HG03342 (cell line): ENCODE measurements at regions not wholly inside any gene's neighbourhood (a gene's known extent, or its start where the extent isn't known, plus 50 kb on each side); places are given as distances from the start of the nearest gene placed in this dataset.
A peak's percentile ranks its signal among the peaks of the same experiment; 100 is the strongest.

Experiments
- ATAC-seq: cut with Tn5 transposase; IDR thresholded peaks from one replicate; pipeline ENCODE4 v1.9.1; 2021; ENCODE audit warnings: mild to moderate bottlenecking, moderate library complexity; ENCODE audit not compliant: unreplicated experiment

- ATAC-seq: no peak
These were observed 425.2 kb upstream of the RASGEF1B start for GRCh38 chr4:81896936-81897335.

- no peak for ATAC-seq
These were observed 419.6 kb upstream of the RASGEF1B start for GRCh38 chr4:81891005-81891996.

GRCh38 chr4:81884986-81885385, 413.3 kb upstream of the RASGEF1B start:
- no peak for ATAC-seq

DNA sequence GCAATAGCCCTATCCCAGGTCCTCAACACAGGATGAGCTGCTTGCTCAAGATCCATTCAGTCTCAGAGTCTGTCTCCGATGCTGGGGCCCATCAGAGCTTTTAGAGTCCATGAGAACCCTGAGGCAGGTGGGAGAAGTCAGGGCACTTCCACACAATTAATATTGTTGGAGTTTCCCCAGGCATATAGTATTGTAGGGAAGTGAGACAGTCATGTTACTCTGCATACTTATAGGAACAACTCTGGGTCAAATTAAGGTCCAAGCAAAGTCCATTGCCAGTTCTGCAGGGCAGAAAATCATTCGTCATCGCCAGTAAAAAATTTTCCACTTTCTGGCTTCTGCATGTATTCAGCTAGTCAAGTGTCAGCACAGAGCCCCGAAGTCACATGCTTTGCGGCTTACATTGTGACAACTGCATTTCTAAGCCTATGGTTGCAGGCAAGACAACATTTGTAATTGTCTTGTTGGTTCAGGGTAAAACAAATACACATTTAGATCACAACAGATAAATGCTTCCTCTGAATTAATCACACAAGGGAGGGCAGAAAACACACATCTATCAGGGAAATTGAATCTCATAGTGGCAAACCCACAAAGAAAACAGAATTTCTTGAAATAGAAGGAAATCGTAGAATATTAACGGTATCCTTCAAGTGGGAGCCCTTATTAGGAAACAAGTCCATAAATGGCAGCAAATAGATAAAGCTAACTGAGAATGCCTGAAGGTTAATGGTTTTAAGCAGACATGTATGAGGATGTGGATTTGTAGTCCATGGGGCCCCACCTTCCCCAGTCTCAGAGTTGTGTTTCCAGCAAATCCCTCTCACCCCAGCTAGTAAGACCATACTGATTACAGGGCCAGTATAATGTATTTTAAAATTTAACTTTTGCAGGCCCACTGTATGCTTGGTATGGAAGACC, 412.1 kb upstream of the RASGEF1B start:
- ATAC-seq: no peak

DNA sequence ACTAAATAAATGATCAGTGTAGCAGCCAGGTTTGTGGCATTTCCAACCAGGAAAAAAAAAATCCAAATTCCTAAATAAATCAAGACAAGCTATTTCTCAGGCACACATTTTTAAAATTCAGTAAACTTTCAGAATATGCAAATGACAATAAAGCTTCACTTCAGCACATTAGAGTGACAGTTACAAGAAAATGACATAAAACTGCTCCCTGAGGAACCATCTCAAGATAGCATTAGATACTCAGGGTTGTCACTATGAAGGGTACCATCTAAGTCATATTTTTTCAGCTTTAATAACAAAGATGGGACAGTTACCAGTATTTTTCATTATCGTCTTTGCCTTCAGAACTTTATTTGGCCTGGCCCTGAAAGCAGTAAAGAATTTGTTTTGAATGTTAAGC, 411.3 kb upstream of the RASGEF1B start:
- ATAC-seq: no peak

- no peak for ATAC-seq
These were observed 410.3 kb upstream of the RASGEF1B start for GRCh38 chr4:81881855-81882621.

DNA sequence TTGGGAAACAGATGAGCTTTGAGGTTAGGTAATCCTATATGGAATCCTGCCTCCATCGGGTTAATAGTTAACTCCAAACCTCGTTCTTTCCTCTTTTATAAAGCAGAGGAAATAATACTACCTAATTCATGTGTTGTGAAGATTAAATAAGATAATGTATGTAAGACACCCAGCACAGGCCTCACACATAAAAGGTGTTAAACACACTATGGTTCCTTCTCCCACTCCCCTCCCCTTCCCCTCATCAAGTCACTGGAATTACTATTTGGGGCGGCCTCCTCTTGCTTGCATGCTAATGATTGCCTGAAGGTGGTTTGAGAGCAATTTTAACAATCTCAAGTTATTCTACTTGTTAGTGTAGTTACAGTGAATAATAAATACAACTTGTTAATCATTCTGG, 404.4 kb upstream of the RASGEF1B start:
- ATAC-seq: no peak

GRCh38 chr4:81874661-81875515, 403.2 kb upstream of the RASGEF1B start:
- ATAC-seq: no peak

GRCh38 chr4:81870275-81870674, 398.6 kb upstream of the RASGEF1B start:
- ATAC-seq: no peak

GRCh38 chr4:81860111-81860510, 388.4 kb upstream of the RASGEF1B start:
- no peak for ATAC-seq

- ATAC-seq: no peak
These were observed 382.7 kb upstream of the RASGEF1B start for GRCh38 chr4:81854406-81854805.

GRCh38 chr4:81852031-81852715, 380.5 kb upstream of the RASGEF1B start:
- ATAC-seq: no peak

DNA sequence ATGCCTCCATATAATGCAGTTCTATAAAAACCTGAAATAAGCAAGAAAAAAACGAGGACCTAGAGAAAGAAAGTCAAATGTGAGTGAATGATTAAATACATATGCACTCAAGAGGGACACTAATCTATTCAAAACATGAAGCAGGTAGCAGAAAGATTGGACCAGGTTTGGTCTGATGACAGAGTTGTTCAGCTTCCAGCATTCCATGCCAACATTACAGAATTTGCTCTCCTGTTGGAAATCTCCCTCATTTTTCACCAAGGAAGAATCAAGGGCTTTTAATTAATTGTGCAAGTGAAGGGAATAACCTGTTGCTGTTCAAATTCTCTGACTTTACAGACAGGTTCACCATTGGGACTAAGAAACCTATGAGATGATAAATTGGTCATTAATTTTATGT, 379.0 kb upstream of the RASGEF1B start:
- ATAC-seq: no peak

GRCh38 chr4:81845761-81846160, 374.1 kb upstream of the RASGEF1B start:
- no peak for ATAC-seq

GRCh38 chr4:81845273-81845672, 373.6 kb upstream of the RASGEF1B start:
- ATAC-seq: no peak

DNA sequence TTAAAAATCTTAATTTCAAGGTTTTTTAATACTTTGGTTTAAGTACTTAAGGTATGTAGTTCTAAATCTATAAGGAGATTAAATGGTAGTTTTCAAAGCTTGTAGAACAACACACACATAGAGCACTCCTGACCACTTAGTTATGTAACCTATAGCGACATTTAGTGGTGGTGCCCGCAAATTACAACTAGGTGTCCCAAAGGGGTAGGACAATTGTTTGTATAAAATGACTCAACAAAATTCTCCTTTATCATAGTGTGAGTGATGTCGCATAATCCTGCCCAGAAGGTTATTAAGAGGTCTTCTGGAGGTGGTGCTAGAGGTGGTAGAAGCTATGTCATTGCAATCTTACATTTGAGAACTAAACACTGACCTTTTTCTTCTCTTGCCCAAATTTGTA, 373.0 kb upstream of the RASGEF1B start:
- peak; percentile 87 for ATAC-seq

GRCh38 chr4:81839347-81840042, 367.8 kb upstream of the RASGEF1B start:
- ATAC-seq: no peak

DNA sequence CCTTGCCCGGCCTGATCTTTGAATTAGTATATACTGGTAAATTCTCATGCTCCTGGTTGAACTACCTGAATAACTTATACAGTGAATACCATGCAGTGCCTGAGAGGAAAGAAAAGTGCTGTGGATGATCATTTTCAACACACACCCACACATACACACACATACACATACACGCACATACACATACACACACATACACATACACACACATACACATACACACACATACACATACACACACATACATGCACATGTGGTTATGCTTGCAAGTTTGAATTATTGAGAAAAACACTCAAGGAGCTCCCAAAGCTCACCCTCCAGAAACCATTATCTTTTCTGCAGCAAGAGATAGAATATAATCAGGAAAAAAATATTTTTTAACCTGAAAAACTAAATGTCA, 366.9 kb upstream of the RASGEF1B start:
- ATAC-seq: no peak

DNA sequence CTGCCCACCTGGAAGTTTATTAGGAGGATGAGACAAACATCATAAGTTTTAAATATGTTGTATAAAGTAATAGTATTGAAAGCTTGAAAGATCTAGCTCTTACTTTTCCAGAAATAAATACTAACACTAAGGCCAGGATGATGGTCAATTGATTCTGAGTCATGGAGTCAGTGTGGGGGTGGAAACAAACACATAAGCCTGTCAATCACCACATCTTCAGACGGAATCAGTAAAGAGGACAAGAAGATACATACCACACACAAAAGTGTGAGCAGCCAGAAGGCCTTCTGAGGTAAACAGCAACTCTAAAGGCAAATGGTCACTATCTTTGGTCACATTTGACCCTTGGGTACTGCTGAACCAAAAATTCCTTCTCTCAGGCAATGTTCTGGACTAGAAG, 365.0 kb upstream of the RASGEF1B start:
- no peak for ATAC-seq
